ENCODE measurements at regions not wholly inside any gene's neighbourhood (a gene's known extent, or its start where the extent isn't known, plus 50 kb on each side); places are given as distances from the start of the nearest gene placed in this dataset.

DNA sequence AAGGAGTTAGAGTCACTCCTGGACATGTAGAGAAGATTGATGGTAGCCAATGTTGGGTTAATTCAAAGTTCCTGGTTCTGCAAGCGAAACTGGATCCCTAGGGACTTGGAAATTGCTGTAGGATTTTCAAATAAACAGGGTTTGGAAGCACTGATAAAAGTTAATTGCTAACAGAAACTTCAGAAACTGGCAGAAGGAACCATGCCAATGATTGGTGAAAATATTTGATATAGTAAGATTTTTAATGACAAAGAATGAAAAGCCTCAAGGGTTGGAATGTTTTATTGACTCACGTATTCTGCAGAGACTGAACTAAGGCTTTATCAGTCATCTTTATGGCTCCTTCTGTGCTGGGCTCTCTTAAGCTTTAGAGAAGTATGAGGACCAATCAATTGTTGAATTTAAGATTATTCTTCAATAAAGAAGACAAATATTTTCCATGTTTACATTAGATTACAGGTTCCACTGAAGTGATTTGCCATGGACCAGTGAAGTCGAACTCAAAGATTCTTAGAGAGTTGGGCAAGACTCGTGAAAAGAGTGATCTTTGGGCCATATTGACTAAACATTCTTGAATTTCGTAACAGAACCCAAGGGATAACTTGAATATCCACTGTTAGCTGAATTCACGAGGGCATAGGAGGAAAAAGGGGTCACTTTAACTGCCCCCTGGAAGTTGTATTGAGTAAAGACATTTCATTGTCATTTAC is 371.4 kb downstream of the HDGFL1 start:
- H3K18ac ChIP-seq (ENCODE audit: low read depth, low read length) = no peak overlapping the region
- H3K27ac ChIP-seq (ENCODE audit: insufficient read depth, low read length) = no peak overlapping the region
- no peak overlapping the region for H2AK5ac ChIP-seq (ENCODE audit: low read depth, low read length)
- no peak overlapping the region for H2BK120ac ChIP-seq (ENCODE audit: low read depth, low read length)
- H3K9ac ChIP-seq (ENCODE audit: low read depth, low read length) = no peak overlapping the region
- ChIA-PET POLR2A (ENCODE audit: unreplicated experiment) (no interaction called here), CTCF (no interaction called here)
- no peak for ATAC-seq (ENCODE audit: low read depth)
- H4K20me1 ChIP-seq (ENCODE audit: insufficient read depth, low read length) = no peaks in the 10 kb centered on the region
- no peaks in the 10 kb centered on the region for H3K4me1 ChIP-seq (ENCODE audit: control insufficient read depth, insufficient read depth, low read length)
- H3K9me3 ChIP-seq (ENCODE audit: control insufficient read depth, insufficient read depth, low read length) = no peaks in the 10 kb centered on the region
- H3K4me3 ChIP-seq (ENCODE audit: insufficient read depth, low read depth, low read length) = no peak overlapping the region
- H3K79me1 ChIP-seq (ENCODE audit: low read depth in 1 of 2, low read length in 2 of 2) = no peaks in the 10 kb centered on the region
- H3K4ac ChIP-seq (ENCODE audit: low read depth, low read length) = no peak overlapping the region
- BruUV-seq (replicated peaks) = no TSS peak
- TF ChIP-seq RAD21 (IDR thresholded peaks at IDR 0.05; ENCODE audit: low read length) (no peak), CEBPB (IDR thresholded peaks at IDR 0.05; ENCODE audit: low read depth, low read length) (no peak), SMC3 (IDR thresholded peaks at IDR 0.05; ENCODE audit: low read depth, low read length) (no peak), FOS (IDR thresholded peaks at IDR 0.05; ENCODE audit: low read depth, low read length) (no peak), MXI1 (IDR thresholded peaks at IDR 0.05; ENCODE audit: borderline replicate concordance, low read depth, low read length) (no peak)
- TF ChIP-seq, protein P1, sequence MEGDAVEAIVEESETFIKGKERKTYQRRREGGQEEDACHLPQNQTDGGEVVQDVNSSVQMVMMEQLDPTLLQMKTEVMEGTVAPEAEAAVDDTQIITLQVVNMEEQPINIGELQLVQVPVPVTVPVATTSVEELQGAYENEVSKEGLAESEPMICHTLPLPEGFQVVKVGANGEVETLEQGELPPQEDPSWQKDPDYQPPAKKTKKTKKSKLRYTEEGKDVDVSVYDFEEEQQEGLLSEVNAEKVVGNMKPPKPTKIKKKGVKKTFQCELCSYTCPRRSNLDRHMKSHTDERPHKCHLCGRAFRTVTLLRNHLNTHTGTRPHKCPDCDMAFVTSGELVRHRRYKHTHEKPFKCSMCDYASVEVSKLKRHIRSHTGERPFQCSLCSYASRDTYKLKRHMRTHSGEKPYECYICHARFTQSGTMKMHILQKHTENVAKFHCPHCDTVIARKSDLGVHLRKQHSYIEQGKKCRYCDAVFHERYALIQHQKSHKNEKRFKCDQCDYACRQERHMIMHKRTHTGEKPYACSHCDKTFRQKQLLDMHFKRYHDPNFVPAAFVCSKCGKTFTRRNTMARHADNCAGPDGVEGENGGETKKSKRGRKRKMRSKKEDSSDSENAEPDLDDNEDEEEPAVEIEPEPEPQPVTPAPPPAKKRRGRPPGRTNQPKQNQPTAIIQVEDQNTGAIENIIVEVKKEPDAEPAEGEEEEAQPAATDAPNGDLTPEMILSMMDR (conservative IDR thresholded peaks at IDR 0.05; ENCODE audit: low read depth, low read length) = no peak
- 76% methylated on average over 3 of the region's 6 CpGs; no CpG with 5 or more reads in 1 of the 2 experiments for WGBS, 2 experiments (ENCODE audit: extremely low coverage in 2 of 2, insufficient read length in 1 of 2)
- H3K4me2 ChIP-seq (ENCODE audit: low read depth, low read length) = no peak overlapping the region
- no peak overlapping the region for H2AK9ac ChIP-seq (replicated peaks; ENCODE audit: low read depth, low read length, poor library complexity)
- no peak overlapping the region for H3K14ac ChIP-seq (replicated peaks; ENCODE audit: low read depth, low read length)
- no peak overlapping the region for H4K8ac ChIP-seq (ENCODE audit: low read depth in 2 of 2, low read length in 2 of 2)
- H3K36me3 ChIP-seq (ENCODE audit: control insufficient read depth, insufficient read depth, low read length) = no peaks in the 10 kb centered on the region
- no peak overlapping the region for H3K23ac ChIP-seq (ENCODE audit: low read depth, low read length)
- in situ Hi-C loops (cut with MboI; ENCODE audit: low sequenced_read_pairs) = no loop called here
- intact Hi-C loops (cut with micrococcal nuclease) = no loop called here
- no peak overlapping the region for H2AFZ ChIP-seq (replicated peaks; ENCODE audit: low read length, poor library complexity)
- H3K56ac ChIP-seq (ENCODE audit: extremely low read depth, insufficient read depth, low read length) = no peak overlapping the region
- no peak overlapping the region for H4K5ac ChIP-seq (ENCODE audit: low read depth, low read length)
- H4K91ac ChIP-seq (ENCODE audit: insufficient read depth, low read depth, low read length) = no peak overlapping the region
- no peak for DNase-seq
- no peak overlapping the region for H2BK20ac ChIP-seq (ENCODE audit: low read depth, low read length)
- dilution Hi-C loops (cut with HindIII; ENCODE audit: low sequenced_read_pairs, unreplicated experiment) = no loop called here
- H3K9me1 ChIP-seq (ENCODE audit: insufficient read depth, low read length) = no peaks in the 10 kb centered on the region
- no peak overlapping the region for H2BK5ac ChIP-seq (ENCODE audit: low read depth, low read length, poor library complexity, severe bottlenecking)
- no peak overlapping the region for H2BK15ac ChIP-seq (ENCODE audit: low read depth, low read length)
- H3K27me3 ChIP-seq (ENCODE audit: control insufficient read depth, insufficient read depth, low read length) = no peaks in the 10 kb centered on the region
